Natural killer cell treated with Interleukin-12 subunit alpha and Interleukin-12 subunit beta and Interleukin-15 and Interleukin-18, amount 100 ng/mL, for 72 hours (primary cell): ENCODE measurements at regions not wholly inside any gene's neighbourhood (a gene's known extent, or its start where the extent isn't known, plus 50 kb on each side); places are given as distances from the start of the nearest gene placed in this dataset.

Experiments used
- ATAC-seq, 2 donors: fragments of 150-1000 bp; cut with Tn5 transposase in 1 of 2; sonication (Bioruptor Pico), chemical (Tn5 transposase) in 1 of 2; 2 replicates each; pipeline ENCODE4 v1.10.0; 2021
- DNase-seq: peaks from one replicate; pipeline ENCODE4 v3.0.0; 2022; ENCODE audit warnings: low spot score
- H3K27ac Mint-ChIP-seq, 2 donors: 1 replicate in 1 of 2; 2 replicates in 1 of 2; pipeline ENCODE4 v1.8.0; 2022; ENCODE audit warnings: mixed read lengths in 2 of 2, mild to moderate bottlenecking in 1 of 2, moderate library complexity in 1 of 2
- H3K27me3 Mint-ChIP-seq, 2 donors: 1 replicate in 1 of 2; 2 replicates in 1 of 2; pipeline ENCODE4 v1.8.0; 2022; ENCODE audit warnings: mixed read lengths in 2 of 2
- H3K36me3 Mint-ChIP-seq: one replicate; pipeline ENCODE4 v1.8.0; 2022; ENCODE audit warnings: mixed read lengths
- H3K4me1 Mint-ChIP-seq, 2 donors: 1 replicate in 1 of 2; 2 replicates in 1 of 2; pipeline ENCODE4 v1.8.0; 2022; ENCODE audit warnings: low read depth in 2 of 2, mixed read lengths in 2 of 2, mild to moderate bottlenecking in 1 of 2
- H3K4me3 Mint-ChIP-seq: one replicate; pipeline ENCODE4 v1.8.0; 2022; ENCODE audit warnings: mixed read lengths
- H3K9me3 Mint-ChIP-seq: 2 replicates; pipeline ENCODE4 v1.8.0; 2022; ENCODE audit warnings: mixed read lengths

- no peaks in the 10 kb centered on the region for H3K9me3 Mint-ChIP-seq
- no peak overlapping the region for H3K4me3 Mint-ChIP-seq
Measured at GRCh38 chr2:145007093-145007959, 487.4 kb upstream of the ZEB2 start.

DNA sequence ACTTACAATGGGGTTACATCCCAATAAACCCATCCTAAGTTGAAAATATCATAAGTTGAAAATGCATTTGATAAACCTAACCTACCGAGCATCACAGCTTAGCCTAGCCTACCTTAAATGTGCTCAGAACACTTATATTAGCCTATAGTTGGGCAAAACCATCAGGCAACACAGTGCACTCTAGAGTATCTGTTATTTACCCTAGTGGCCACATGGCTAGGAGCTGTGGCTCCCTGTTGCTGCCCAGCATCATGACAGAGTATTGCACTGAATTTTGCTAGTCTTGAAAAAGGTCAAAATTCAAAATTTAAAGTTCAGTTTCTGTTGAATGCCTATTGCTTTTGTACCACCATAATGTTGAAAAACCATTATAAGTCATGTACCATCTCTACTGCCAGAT lies 482.7 kb upstream of the ZEB2 start:
- no peaks in the 10 kb centered on the region for H3K9me3 Mint-ChIP-seq
- no peak for ATAC-seq
- H3K27me3 Mint-ChIP-seq = peaks cover 0 to 8% of the 10 kb centered on the region in 2 donors

More at GRCh38 chr2:145007093-145007959, 487.4 kb upstream of the ZEB2 start:
- H3K4me1 Mint-ChIP-seq = no peaks in the 10 kb centered on the region
- H3K36me3 Mint-ChIP-seq = no peaks in the 10 kb centered on the region
- no peak overlapping the region for H3K27ac Mint-ChIP-seq
- no peak for ATAC-seq
- H3K27me3 Mint-ChIP-seq = peaks cover 0 to 5% of the 10 kb centered on the region in 2 donors
- no peak for DNase-seq

GRCh38 chr2:145000376-145000775 lies 480.5 kb upstream of the ZEB2 start:
- no peak for DNase-seq
- Mint-ChIP-seq H3K27ac (no peak overlapping the region), H3K36me3 (no peaks in the 10 kb centered on the region), H3K4me1 (no peaks in the 10 kb centered on the region), H3K4me3 (no peak overlapping the region), H3K9me3 (no peaks in the 10 kb centered on the region), H3K27me3 (peaks cover 0 to 8% of the 10 kb centered on the region in 2 donors)
- ATAC-seq = no peak

More for the DNA sequence above, 482.7 kb upstream of the ZEB2 start:
- Mint-ChIP-seq H3K4me3 (no peak overlapping the region), H3K36me3 (no peaks in the 10 kb centered on the region), H3K4me1 (no peaks in the 10 kb centered on the region), H3K27ac (no peak overlapping the region)
- no peak for DNase-seq

DNA sequence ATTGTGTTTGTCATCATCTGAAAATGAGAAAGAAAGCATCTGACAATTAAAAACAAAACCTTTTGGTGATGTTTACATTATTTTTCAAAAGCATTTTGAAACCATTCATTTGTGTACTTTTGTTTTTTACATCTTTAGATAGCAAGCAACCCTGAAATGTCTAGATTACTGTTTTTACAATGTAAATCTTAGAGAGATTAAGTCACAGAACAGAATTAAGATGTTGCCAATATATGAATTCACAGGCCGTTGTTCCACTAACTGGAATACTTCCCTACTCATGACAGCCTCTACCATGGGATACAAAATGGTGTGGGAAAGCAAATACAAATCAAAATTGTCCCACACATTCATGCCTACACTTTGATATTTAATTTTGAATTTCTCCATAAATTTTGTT lies 480.0 kb upstream of the ZEB2 start:
- Mint-ChIP-seq H3K27ac (no peak overlapping the region), H3K36me3 (no peaks in the 10 kb centered on the region), H3K9me3 (no peaks in the 10 kb centered on the region), H3K4me1 (no peaks in the 10 kb centered on the region), H3K27me3 (peaks cover 0 to 8% of the 10 kb centered on the region in 2 donors), H3K4me3 (no peak overlapping the region)
- no peak for ATAC-seq
- no peak for DNase-seq

GRCh38 chr2:144999071-144999875 lies 479.4 kb upstream of the ZEB2 start:
- no peak overlapping the region for H3K4me3 Mint-ChIP-seq
- no peak for DNase-seq

DNA sequence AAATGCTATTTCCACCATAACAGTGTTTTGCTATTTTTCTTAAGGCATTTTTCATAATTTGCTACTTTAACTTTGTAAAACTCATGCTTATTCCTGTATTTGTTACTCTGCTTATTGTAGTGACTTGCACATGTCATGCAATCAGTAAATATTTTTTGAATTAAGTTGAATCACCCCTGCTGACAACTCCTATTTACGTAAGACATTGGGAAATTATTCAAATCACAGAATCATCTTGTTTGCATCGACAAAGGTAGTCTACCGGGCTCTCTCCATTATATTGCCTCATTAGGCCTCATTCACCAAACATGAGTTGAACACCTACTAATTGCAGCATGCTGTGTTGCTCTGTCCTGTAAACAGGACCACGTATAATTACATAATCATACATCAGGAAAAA lies 478.5 kb upstream of the ZEB2 start:
- ATAC-seq (no peak), DNase-seq (no peak)
- Mint-ChIP-seq H3K27ac (no peak overlapping the region), H3K4me3 (no peak overlapping the region), H3K27me3 (peaks cover 0 to 8% of the 10 kb centered on the region in 2 donors), H3K4me1 (no peaks in the 10 kb centered on the region), H3K36me3 (no peaks in the 10 kb centered on the region), H3K9me3 (no peaks in the 10 kb centered on the region)

More at GRCh38 chr2:144999071-144999875, 479.4 kb upstream of the ZEB2 start:
- Mint-ChIP-seq H3K4me1 (no peaks in the 10 kb centered on the region), H3K27ac (no peak overlapping the region), H3K27me3 (peaks cover 0 to 8% of the 10 kb centered on the region in 2 donors), H3K9me3 (no peaks in the 10 kb centered on the region), H3K36me3 (no peaks in the 10 kb centered on the region)
- no peak for ATAC-seq

- DNase-seq (no peak), ATAC-seq (no peak)
- Mint-ChIP-seq H3K36me3 (no peaks in the 10 kb centered on the region), H3K9me3 (no peaks in the 10 kb centered on the region), H3K4me3 (no peak overlapping the region), H3K27ac (no peak overlapping the region), H3K27me3 (peaks cover 4 to 15% of the 10 kb centered on the region in 2 donors), H3K4me1 (no peaks in the 10 kb centered on the region)
Measured at GRCh38 chr2:144996225-144996795, 476.4 kb upstream of the ZEB2 start.

GRCh38 chr2:144995482-144995881 lies 475.6 kb upstream of the ZEB2 start:
- Mint-ChIP-seq H3K27ac (no peak overlapping the region), H3K36me3 (no peaks in the 10 kb centered on the region), H3K9me3 (no peaks in the 10 kb centered on the region), H3K4me3 (no peak overlapping the region), H3K4me1 (no peaks in the 10 kb centered on the region), H3K27me3 (peaks cover 4 to 9% of the 10 kb centered on the region in 2 donors)
- no peak for ATAC-seq
- no peak for DNase-seq

DNA sequence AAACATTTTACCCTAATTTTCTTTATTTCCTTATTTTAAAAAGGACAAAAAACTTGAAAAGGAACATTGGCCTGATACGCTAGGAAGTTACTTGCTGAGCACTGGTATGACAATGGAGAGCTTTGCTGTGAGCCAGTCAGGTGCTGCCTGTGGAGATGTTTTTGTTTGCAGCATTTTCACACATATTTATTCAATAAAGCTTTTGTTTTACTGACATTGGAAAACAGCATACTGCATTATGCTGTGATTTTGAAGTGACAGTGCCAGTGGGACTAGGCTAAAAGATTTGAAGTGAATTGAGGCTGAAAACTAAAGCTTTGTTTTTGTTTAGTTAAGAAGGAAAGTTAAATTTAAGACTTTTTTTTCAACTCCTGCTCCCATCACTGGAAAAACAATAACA lies 470.7 kb upstream of the ZEB2 start:
- no peaks in the 10 kb centered on the region for H3K4me1 Mint-ChIP-seq
- H3K9me3 Mint-ChIP-seq = no peaks in the 10 kb centered on the region
- no peak overlapping the region for H3K4me3 Mint-ChIP-seq

DNA sequence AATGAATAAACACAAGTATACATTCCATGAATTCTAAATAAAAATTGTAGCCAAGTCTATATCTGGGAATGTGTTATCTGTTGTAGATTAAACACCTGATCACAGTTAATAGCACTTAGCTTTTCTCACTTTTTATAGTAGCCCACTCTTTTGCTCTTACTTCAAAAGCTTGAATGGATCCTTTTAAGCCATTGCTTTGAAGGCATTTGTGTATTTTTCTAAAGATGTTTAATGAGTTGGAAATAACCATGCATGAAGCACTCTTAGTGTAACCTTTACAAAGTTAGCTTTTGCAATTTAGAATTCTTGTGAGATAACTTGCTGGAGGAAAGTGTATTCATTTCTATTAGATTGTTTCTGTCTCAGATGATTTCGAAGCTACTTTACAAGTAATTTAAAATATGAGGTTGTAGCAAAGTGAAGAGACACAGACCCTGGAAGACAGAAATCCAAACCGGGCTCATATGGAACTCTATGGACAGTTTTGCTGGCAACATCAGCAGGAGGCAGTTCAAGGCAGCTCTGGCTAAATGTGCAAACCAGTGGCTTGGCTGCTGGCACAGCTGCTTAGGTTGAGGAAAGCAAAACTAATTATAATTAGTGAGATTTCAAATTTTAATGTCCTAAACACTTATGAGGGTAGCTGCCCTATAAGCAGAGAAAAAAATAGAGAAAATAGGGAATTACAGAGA lies 469.8 kb upstream of the ZEB2 start:
- peaks cover 18% of the 10 kb centered on the region for H3K36me3 Mint-ChIP-seq
- H3K4me1 Mint-ChIP-seq = no peaks in the 10 kb centered on the region
- H3K27ac Mint-ChIP-seq = no peak overlapping the region
- peaks cover 4 to 16% of the 10 kb centered on the region in 2 donors for H3K27me3 Mint-ChIP-seq
- DNase-seq = no peak
- no peaks in the 10 kb centered on the region for H3K9me3 Mint-ChIP-seq
- no peak for ATAC-seq
- H3K4me3 Mint-ChIP-seq = no peak overlapping the region

More for the DNA sequence above, 470.7 kb upstream of the ZEB2 start:
- no peak for ATAC-seq
- Mint-ChIP-seq H3K27me3 (peaks cover 4 to 16% of the 10 kb centered on the region in 2 donors), H3K27ac (no peak overlapping the region), H3K36me3 (peaks cover 17% of the 10 kb centered on the region)
- no peak for DNase-seq

DNA sequence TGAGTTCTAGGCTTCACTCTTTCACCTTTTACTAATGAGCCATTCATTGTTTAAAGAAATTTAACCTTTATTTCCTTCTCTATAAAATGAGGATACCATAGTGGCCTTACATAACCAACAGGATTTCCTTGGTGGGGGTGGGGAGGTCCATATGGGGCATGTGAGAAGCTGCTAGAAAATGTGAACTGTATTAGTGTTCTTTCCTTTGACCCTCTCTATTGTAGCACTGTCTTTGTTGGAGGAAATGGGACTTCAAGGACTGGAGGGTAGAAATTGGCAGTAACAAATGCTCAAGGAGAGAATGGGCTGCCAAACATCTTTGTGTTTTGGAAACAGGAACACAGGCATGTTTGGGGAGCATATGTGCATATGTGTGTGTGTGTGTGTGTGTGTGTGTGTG lies 468.7 kb upstream of the ZEB2 start:
- no peak overlapping the region for H3K4me3 Mint-ChIP-seq
- ATAC-seq (no peak), DNase-seq (no peak)
- no peaks in the 10 kb centered on the region for H3K4me1 Mint-ChIP-seq
- no peaks in the 10 kb centered on the region for H3K9me3 Mint-ChIP-seq
- H3K27me3 Mint-ChIP-seq = peaks cover 4 to 16% of the 10 kb centered on the region in 2 donors
- peaks cover 18% of the 10 kb centered on the region for H3K36me3 Mint-ChIP-seq
- no peak overlapping the region for H3K27ac Mint-ChIP-seq

GRCh38 chr2:144986691-144987090 lies 466.8 kb upstream of the ZEB2 start:
- Mint-ChIP-seq H3K27me3 (peaks cover 2 to 7% of the 10 kb centered on the region in 2 donors), H3K27ac (no peak overlapping the region), H3K4me3 (no peak overlapping the region), H3K36me3 (peaks cover 18% of the 10 kb centered on the region), H3K9me3 (no peaks in the 10 kb centered on the region), H3K4me1 (no peaks in the 10 kb centered on the region)
- DNase-seq (no peak), ATAC-seq (no peak)

DNA sequence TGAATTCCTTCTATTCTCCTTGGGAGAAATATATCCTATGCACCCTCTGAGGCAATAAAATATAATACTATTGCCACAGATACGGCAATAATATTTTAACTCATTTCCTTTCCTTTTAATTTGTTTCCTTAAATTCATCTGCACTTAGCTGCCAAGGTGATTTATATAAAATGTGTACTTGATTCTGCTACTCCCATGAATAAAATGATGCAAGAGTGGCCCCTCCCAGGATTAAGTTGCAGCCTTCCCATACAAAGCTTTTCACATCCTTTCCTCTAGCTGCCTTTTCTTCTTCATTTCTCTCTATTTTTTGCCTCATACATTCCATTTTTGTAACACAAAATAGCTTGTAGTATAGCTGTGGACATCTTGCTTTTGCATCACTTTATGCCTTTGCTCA lies 464.1 kb upstream of the ZEB2 start:
- no peaks in the 10 kb centered on the region for H3K4me1 Mint-ChIP-seq
- DNase-seq (no peak), ATAC-seq (no peak)
- no peak overlapping the region for H3K27ac Mint-ChIP-seq
- peaks cover 3% of the 10 kb centered on the region for H3K9me3 Mint-ChIP-seq
- peaks cover 2 to 7% of the 10 kb centered on the region in 2 donors for H3K27me3 Mint-ChIP-seq
- H3K4me3 Mint-ChIP-seq = no peak overlapping the region
- H3K36me3 Mint-ChIP-seq = peaks cover 18% of the 10 kb centered on the region
